Stimulated activated effector memory CD8-positive, alpha-beta T cell treated with anti-CD3 and anti-CD28 coated beads, Interleukin-12 subunit alpha, Interleukin-12 subunit beta, amount 100 ng/mL, for 72 hours (primary cell): ENCODE measurements at regions not wholly inside any gene's neighbourhood (a gene's known extent, or its start where the extent isn't known, plus 50 kb on each side); places are given as distances from the start of the nearest gene placed in this dataset.
"Not testable (repeated sequence)": the region's sequence is repeated elsewhere in the genome, so short reads cannot be mapped to it uniquely, and the experiment has no call there.

Experiments
- ATAC-seq: fragments of 150-1000 bp; cut with Tn5 transposase; 2 replicates; pipeline ENCODE4 v1.10.0; 2021
- DNase-seq, 2 donors: peaks; one replicate each; pipeline ENCODE4 v3.0.0; 2021 to 2022; ENCODE audit warnings: low spot score in 2 of 2
- H3K27ac Mint-ChIP-seq: one replicate; pipeline ENCODE4 v1.8.0; 2022; ENCODE audit warnings: mild to moderate bottlenecking, mixed read lengths
- H3K36me3 Mint-ChIP-seq: one replicate; pipeline ENCODE4 v1.8.0; 2022; ENCODE audit warnings: mild to moderate bottlenecking, mixed read lengths
- H3K4me1 Mint-ChIP-seq: one replicate; pipeline ENCODE4 v1.8.0; 2022; ENCODE audit warnings: mixed read lengths
- H3K4me3 Mint-ChIP-seq: one replicate; pipeline ENCODE4 v1.8.0; 2022; ENCODE audit warnings: mild to moderate bottlenecking, mixed read lengths
- H3K9me3 Mint-ChIP-seq: one replicate; pipeline ENCODE4 v1.8.0; 2022; ENCODE audit warnings: mixed read lengths

GRCh38 chr5:154593071-154593470 is 115.0 kb upstream of the HAND1 start:
- ATAC-seq: no peak
- no peak overlapping the region for H3K4me3 Mint-ChIP-seq
- no peak for DNase-seq
- no peaks in the 10 kb centered on the region for H3K36me3 Mint-ChIP-seq
- no peak overlapping the region for H3K27ac Mint-ChIP-seq
- no peaks in the 10 kb centered on the region for H3K4me1 Mint-ChIP-seq
- H3K9me3 Mint-ChIP-seq: no peaks in the 10 kb centered on the region

DNA sequence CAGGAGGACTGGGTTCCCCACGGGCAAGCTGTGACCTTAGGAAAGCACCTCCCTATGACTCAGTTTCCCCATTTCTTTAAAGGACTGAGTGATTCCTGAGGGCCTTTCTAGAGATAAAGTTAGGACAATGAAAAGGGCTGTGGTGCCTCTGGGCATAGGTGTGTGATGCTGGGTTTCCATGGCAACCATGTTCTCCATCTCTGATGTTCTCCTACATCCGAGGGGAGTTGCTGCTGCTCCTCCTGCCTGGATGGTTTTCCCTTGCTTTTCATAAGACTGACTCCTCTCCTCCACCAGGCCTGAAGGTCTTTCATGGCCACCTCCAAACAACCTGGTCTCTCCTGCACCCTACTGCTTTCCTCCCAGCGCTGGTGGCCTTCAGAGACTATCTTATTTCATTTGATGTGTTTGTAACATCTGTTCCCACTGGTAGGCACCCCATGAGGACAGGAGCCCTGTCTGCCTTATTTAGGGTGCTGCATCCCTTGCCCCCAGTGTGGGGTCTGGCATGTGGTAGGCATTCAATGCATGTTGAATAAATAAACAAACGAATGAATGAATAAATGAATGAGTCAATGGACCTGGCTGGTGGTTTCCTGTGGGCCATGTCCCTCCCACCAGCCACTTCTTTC is 112.2 kb upstream of the HAND1 start:
- DNase-seq: no peak
- H3K27ac Mint-ChIP-seq: no peak overlapping the region
- H3K9me3 Mint-ChIP-seq: no peaks in the 10 kb centered on the region

GRCh38 chr5:154589511-154589910 is 111.5 kb upstream of the HAND1 start:
- ATAC-seq: no peak
- Mint-ChIP-seq H3K9me3 (no peaks in the 10 kb centered on the region), H3K4me3 (no peak overlapping the region), H3K4me1 (no peaks in the 10 kb centered on the region), H3K36me3 (no peaks in the 10 kb centered on the region), H3K27ac (no peak overlapping the region)
- no peak for DNase-seq

More for the DNA sequence above, 112.2 kb upstream of the HAND1 start:
- Mint-ChIP-seq H3K36me3 (no peaks in the 10 kb centered on the region), H3K4me3 (no peak overlapping the region), H3K4me1 (no peaks in the 10 kb centered on the region)
- no peak for ATAC-seq

GRCh38 chr5:154588833-154589425 is 110.9 kb upstream of the HAND1 start:
- not testable (repeated sequence) for H3K4me3 Mint-ChIP-seq, H3K36me3 Mint-ChIP-seq, H3K27ac Mint-ChIP-seq, DNase-seq, ATAC-seq, H3K9me3 Mint-ChIP-seq, H3K4me1 Mint-ChIP-seq

GRCh38 chr5:154588091-154588774 is 110.2 kb upstream of the HAND1 start:
- Mint-ChIP-seq H3K9me3 (no peaks in the 10 kb centered on the region), H3K27ac (no peak overlapping the region), H3K4me1 (no peaks in the 10 kb centered on the region), H3K4me3 (no peak overlapping the region), H3K36me3 (no peaks in the 10 kb centered on the region)
- ATAC-seq (no peak), DNase-seq (no peak)

DNA sequence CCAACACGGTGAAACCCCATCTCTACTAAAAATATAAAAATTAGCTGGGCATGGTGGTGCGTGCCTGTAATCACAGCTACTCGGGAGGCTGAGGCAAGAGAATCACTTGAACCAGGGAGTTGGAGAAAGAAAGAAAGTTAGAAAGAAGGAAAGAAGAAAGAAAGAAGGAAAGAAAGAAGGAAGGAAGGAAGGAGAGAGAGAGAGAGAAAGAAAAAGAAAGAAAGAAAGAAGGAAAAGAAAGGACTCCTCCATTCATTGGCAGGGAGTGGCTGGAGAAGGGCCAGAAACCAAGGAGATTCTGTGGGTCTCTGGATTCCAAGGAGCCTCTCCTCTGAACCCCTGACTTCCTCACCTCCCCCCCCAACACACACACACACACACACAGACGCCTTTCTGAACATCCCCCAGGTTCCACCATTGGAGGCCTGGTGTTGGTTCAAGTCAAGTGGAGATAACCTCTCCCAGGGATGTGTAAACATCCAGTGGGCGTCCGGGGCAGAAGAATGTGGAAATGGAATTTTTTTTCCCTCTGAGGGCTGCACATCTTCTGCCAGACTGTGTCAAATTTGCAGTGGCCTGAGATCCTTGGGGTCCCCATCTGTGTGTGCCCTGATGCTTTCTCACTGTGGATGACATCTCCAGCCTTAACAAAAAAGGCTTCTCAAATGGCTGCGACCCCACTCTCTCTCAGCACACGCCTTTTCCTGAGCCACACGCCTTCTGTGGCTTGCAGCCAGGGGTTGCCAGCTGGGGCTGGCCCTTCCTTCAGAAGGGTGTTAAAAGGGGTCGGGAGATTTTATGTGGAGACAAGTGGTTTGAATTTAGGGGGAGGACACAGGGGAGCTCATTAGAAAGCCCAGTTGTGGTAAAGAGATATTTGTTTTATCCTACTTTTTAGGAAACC is 109.3 kb upstream of the HAND1 start:
- ATAC-seq: no peak
- H3K4me1 Mint-ChIP-seq: no peaks in the 10 kb centered on the region

GRCh38 chr5:154583671-154584177 is 105.7 kb upstream of the HAND1 start:
- Mint-ChIP-seq H3K4me1 (no peaks in the 10 kb centered on the region), H3K27ac (no peak overlapping the region), H3K9me3 (no peaks in the 10 kb centered on the region), H3K36me3 (no peaks in the 10 kb centered on the region), H3K4me3 (no peak overlapping the region)
- ATAC-seq (peak; percentile 45), DNase-seq (no peak)

More for the DNA sequence above, 109.3 kb upstream of the HAND1 start:
- Mint-ChIP-seq H3K9me3 (no peaks in the 10 kb centered on the region), H3K4me3 (no peak overlapping the region), H3K27ac (no peak overlapping the region), H3K36me3 (no peaks in the 10 kb centered on the region)
- no peak for DNase-seq

DNA sequence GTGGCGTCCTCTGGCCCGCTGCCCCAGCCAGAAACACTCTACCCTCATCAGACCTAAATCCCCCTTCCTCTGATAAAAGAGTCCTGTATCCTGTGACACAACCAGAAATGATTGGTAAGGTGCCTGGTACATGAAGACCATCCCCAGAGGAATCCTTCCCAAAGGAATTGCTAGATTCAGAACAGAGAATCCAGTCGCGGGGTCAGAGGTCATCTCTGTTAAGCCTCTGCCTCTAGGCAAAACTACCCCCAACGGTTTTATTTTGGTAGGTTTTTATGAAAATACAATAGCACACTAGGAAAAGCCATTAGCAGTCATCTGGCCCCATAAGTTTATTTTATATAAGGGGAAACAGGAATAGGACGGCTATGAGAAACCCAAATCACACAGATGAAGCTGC is 102.4 kb upstream of the HAND1 start:
- H3K36me3 Mint-ChIP-seq: no peaks in the 10 kb centered on the region
- ATAC-seq (no peak), DNase-seq (no peak)
- H3K4me1 Mint-ChIP-seq: no peaks in the 10 kb centered on the region
- H3K9me3 Mint-ChIP-seq: no peaks in the 10 kb centered on the region
- H3K4me3 Mint-ChIP-seq: no peak overlapping the region
- H3K27ac Mint-ChIP-seq: no peak overlapping the region

DNA sequence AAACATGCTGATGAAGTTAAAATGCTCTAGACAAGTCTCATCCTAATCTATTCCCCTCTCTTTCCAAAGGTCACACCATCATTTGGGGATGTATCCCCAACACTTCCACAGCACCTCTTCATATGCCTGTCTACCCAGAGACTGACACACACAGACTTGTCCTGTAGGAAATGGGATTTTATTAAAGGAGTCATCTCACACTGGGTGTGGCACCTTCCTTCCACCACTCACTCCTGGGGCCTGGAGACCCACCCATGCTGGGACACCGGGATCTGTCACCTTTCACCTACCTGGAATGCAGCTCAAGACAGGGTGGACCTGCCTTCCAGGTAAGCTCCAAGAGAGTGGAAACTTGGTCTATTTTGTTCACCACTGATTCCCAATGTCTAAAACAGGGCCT is 99.4 kb upstream of the HAND1 start:
- Mint-ChIP-seq H3K36me3 (no peaks in the 10 kb centered on the region), H3K4me3 (no peak overlapping the region), H3K4me1 (no peaks in the 10 kb centered on the region), H3K9me3 (no peaks in the 10 kb centered on the region), H3K27ac (no peak overlapping the region)
- DNase-seq (no peak), ATAC-seq (no peak)

GRCh38 chr5:154576429-154576806 is 98.4 kb upstream of the HAND1 start:
- Mint-ChIP-seq H3K36me3 (no peaks in the 10 kb centered on the region), H3K4me1 (no peaks in the 10 kb centered on the region), H3K27ac (no peak overlapping the region), H3K4me3 (no peak overlapping the region), H3K9me3 (no peaks in the 10 kb centered on the region)
- no peak for ATAC-seq
- DNase-seq: no peak

- H3K27ac Mint-ChIP-seq: no peak overlapping the region
- no peak overlapping the region for H3K4me3 Mint-ChIP-seq
- H3K9me3 Mint-ChIP-seq: no peaks in the 10 kb centered on the region
- no peak for DNase-seq
- no peak for ATAC-seq
- H3K4me1 Mint-ChIP-seq: no peaks in the 10 kb centered on the region
- no peaks in the 10 kb centered on the region for H3K36me3 Mint-ChIP-seq
These were observed 97.8 kb upstream of the HAND1 start for GRCh38 chr5:154575546-154576428.

DNA sequence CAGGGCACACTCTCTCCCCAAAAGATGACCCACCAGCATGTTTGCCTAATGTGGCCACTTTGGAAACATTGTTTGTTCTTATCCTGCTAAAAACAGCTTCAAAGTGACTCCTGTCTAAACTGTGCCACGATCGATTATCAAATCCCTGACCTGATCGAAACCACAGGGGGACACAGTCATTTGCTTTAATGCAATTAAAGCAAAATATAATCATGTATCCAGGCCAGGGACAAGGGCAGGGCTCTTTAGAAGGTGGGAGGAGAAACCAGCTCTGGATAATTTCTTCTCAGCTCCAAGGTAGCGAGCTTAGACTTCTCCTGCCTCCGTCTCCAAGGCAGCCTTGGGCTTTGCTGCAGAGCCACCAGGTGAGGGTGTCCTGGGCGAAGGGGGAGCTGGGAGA is 95.0 kb upstream of the HAND1 start:
- DNase-seq: no peak
- H3K9me3 Mint-ChIP-seq: no peaks in the 10 kb centered on the region
- no peaks in the 10 kb centered on the region for H3K36me3 Mint-ChIP-seq
- no peak for ATAC-seq
- no peak overlapping the region for H3K4me3 Mint-ChIP-seq
- H3K4me1 Mint-ChIP-seq: no peaks in the 10 kb centered on the region
- no peak overlapping the region for H3K27ac Mint-ChIP-seq

DNA sequence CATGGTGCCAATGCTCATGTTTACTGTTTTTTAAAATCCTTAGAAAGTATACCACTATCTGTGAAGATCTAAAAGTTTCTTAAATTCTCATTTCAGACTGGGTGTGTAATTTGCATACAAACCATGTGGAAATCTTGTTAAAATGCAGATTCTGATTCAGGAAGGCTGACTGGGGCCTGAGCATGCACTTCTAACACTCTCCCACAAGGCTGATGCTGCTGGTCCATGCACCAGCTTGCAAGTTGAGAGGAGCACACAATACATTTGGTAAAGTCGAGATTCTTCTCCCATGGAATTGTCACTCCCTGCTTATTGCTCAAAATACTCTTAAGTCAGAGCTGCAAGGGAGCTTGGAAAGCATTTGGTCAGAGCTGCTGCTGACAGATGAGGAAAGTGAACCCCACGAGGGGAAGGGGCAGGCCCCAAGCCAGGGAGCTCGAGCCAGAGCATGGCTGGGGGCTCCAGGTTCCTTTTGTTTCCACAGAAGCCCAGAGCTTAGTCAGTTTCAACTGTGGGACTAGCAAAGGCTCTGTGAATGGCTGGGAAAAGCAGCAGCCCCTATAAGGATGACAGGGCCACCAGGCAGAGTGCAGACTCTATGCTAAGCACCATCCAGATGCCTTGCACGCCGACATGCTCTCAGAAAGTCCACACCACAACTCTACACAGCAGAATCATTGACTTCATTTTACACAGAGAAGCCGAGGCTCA is 93.5 kb upstream of the HAND1 start:
- Mint-ChIP-seq H3K4me3 (no peak overlapping the region), H3K36me3 (no peaks in the 10 kb centered on the region), H3K4me1 (no peaks in the 10 kb centered on the region), H3K27ac (no peak overlapping the region), H3K9me3 (no peaks in the 10 kb centered on the region)
- ATAC-seq (no peak), DNase-seq (no peak)
